H9 (cell line): ENCODE measurements at regions not wholly inside any gene's neighbourhood (a gene's known extent, or its start where the extent isn't known, plus 50 kb on each side); places are given as distances from the start of the nearest gene placed in this dataset.

ENCODE experiments used
- DNase-seq: peaks from one replicate; pipeline ENCODE4 v3.0.0-alpha.2; 2017
- H2AFZ ChIP-seq: one replicate; pipeline ENCODE4 v1.6.1; 2013; ENCODE audit warnings: mild to moderate bottlenecking, low read length, control low read depth, moderate library complexity
- H2AK5ac ChIP-seq: 2 replicates; pipeline ENCODE4 v1.6.1; 2013; ENCODE audit warnings: low read length, control low read depth, mixed read lengths; ENCODE audit not compliant: insufficient read length
- H2BK120ac ChIP-seq: one replicate; pipeline ENCODE4 v1.6.1; 2013; ENCODE audit warnings: low read depth, mild to moderate bottlenecking, low read length, control low read depth, inconsistent platforms; ENCODE audit not compliant: poor library complexity, severe bottlenecking
- H2BK12ac ChIP-seq: 2 replicates; pipeline ENCODE4 v1.6.1; 2013; ENCODE audit warnings: low read length, control low read depth, mixed read lengths, low read depth; ENCODE audit not compliant: insufficient read length
- H2BK15ac ChIP-seq: 2 replicates; pipeline ENCODE4 v1.6.1; 2013; ENCODE audit warnings: low read depth, low read length, control low read depth
- H2BK20ac ChIP-seq: one replicate; pipeline ENCODE4 v1.6.1; 2013; ENCODE audit warnings: low read depth, mild to moderate bottlenecking, low read length, control low read depth, inconsistent platforms; ENCODE audit not compliant: poor library complexity, severe bottlenecking
- H2BK5ac ChIP-seq: 2 replicates; pipeline ENCODE4 v1.6.1; 2013; ENCODE audit warnings: low read length, control low read depth, mixed read lengths; ENCODE audit not compliant: insufficient read length
- H3K14ac ChIP-seq: 2 replicates; pipeline ENCODE4 v1.6.1; 2013; ENCODE audit warnings: low read length, control low read depth; ENCODE audit not compliant: insufficient read depth
- H3K18ac ChIP-seq: 2 replicates; pipeline ENCODE4 v1.6.1; 2013; ENCODE audit warnings: low read depth, mild to moderate bottlenecking, mixed read lengths, low read length, control low read depth; ENCODE audit not compliant: insufficient read length
- H3K23ac ChIP-seq: 2 replicates; pipeline ENCODE4 v1.6.1; 2013; ENCODE audit warnings: low read length, control low read depth, mixed read lengths, low read depth; ENCODE audit not compliant: insufficient read length
- H3K23me2 ChIP-seq: 2 replicates; pipeline ENCODE4 v1.6.1; 2013; ENCODE audit warnings: low read depth, mild to moderate bottlenecking, mixed read lengths, low read length, control low read depth; ENCODE audit not compliant: insufficient read length, poor library complexity, severe bottlenecking
- H3K27ac ChIP-seq: 2 replicates; pipeline ENCODE4 v1.5.1; 2013; ENCODE audit warnings: low read length, control low read depth, mixed read lengths, low read depth; ENCODE audit not compliant: insufficient read length
- H3K27me3 ChIP-seq: 2 replicates; pipeline ENCODE4 v1.6.1; 2013; ENCODE audit warnings: low read length, control low read depth, inconsistent platforms; ENCODE audit not compliant: insufficient read depth
- H3K4ac ChIP-seq: 2 replicates; pipeline ENCODE4 v1.6.1; 2013; ENCODE audit warnings: low read depth, mild to moderate bottlenecking, control low read depth, inconsistent platforms, low read length, moderate library complexity
- H3K4me1 ChIP-seq: 2 replicates; pipeline ENCODE4 v1.6.1; 2013; ENCODE audit warnings: low read length, control low read depth, inconsistent platforms; ENCODE audit not compliant: insufficient read depth
- H3K4me2 ChIP-seq: 2 replicates; pipeline ENCODE4 v1.6.1; 2013; ENCODE audit warnings: low read length, control low read depth, mixed read lengths; ENCODE audit not compliant: insufficient read length, insufficient read depth
- H3K56ac ChIP-seq: 2 replicates; pipeline ENCODE4 v1.6.1; 2013; ENCODE audit warnings: low read depth, mild to moderate bottlenecking, mixed read lengths, low read length, control low read depth; ENCODE audit not compliant: insufficient read length
- H3K79me1 ChIP-seq: 2 replicates; pipeline ENCODE4 v1.6.1; 2013; ENCODE audit warnings: low read depth, mild to moderate bottlenecking, moderate library complexity, low read length, control low read depth, inconsistent platforms; ENCODE audit not compliant: insufficient read depth, poor library complexity, severe bottlenecking
- H3K79me2 ChIP-seq: 2 replicates; pipeline ENCODE4 v1.6.1; 2013; ENCODE audit warnings: low read length, control low read depth, inconsistent platforms; ENCODE audit not compliant: insufficient read depth
- H3K9ac ChIP-seq: 2 replicates; pipeline ENCODE4 v1.6.1; 2013; ENCODE audit warnings: low read length, control low read depth, mixed read lengths; ENCODE audit not compliant: insufficient read length; ENCODE audit errors: extremely low read depth
- H3K9me3 ChIP-seq: one replicate; pipeline ENCODE4 v1.6.1; 2013; ENCODE audit warnings: low read depth, low read length, inconsistent platforms; ENCODE audit not compliant: control insufficient read depth
- H3T11ph ChIP-seq: one replicate; pipeline ENCODE4 v1.6.1; 2013; ENCODE audit warnings: mild to moderate bottlenecking, low read length, control low read depth, inconsistent platforms
- H4K20me1 ChIP-seq: one replicate; pipeline ENCODE4 v1.6.1; 2013; ENCODE audit not compliant: control insufficient read depth, insufficient read length, insufficient read depth
- H4K5ac ChIP-seq: 2 replicates; pipeline ENCODE4 v1.6.1; 2013; ENCODE audit warnings: low read depth, mild to moderate bottlenecking, mixed read lengths, low read length, control low read depth; ENCODE audit not compliant: insufficient read length
- H4K8ac ChIP-seq: replicated peaks from 2 replicates; pipeline ENCODE4 v1.6.1; 2013; ENCODE audit warnings: low read length, control low read depth, mixed read lengths, low read depth; ENCODE audit not compliant: insufficient read length
- H4K91ac ChIP-seq: 2 replicates; pipeline ENCODE4 v1.6.1; 2013; ENCODE audit warnings: low read depth, mild to moderate bottlenecking, moderate library complexity, mixed read lengths, low read length, control low read depth; ENCODE audit not compliant: insufficient read length
- H3K27ac Mint-ChIP-seq, 3 experiments: 2 replicates in 2 of 3; 3 replicates in 1 of 3; pipeline ENCODE4 v1.8.0; 2020 to 2021; ENCODE audit warnings: mixed read lengths in 3 of 3, mild to moderate bottlenecking in 1 of 3, moderate library complexity in 1 of 3
- H3K27me3 Mint-ChIP-seq: 2 replicates; pipeline ENCODE4 v1.8.0; 2021; ENCODE audit warnings: low read depth, mild to moderate bottlenecking, moderate library complexity, mixed read lengths
- H3K36me3 Mint-ChIP-seq, 3 experiments: 2 replicates in 2 of 3; 3 replicates in 1 of 3; pipeline ENCODE4 v1.8.0; 2020 to 2021; ENCODE audit warnings: low read depth in 3 of 3, mixed read lengths in 3 of 3; ENCODE audit not compliant: insufficient read depth in 1 of 3
- H3K4me1 Mint-ChIP-seq, 2 experiments: 2 replicates each; pipeline ENCODE4 v1.8.0; 2020; ENCODE audit warnings: mixed read lengths in 2 of 2
- H3K4me3 Mint-ChIP-seq, 2 experiments: 2 replicates in 1 of 2; 3 replicates in 1 of 2; pipeline ENCODE4 v1.8.0; 2020 to 2021; ENCODE audit warnings: mild to moderate bottlenecking in 2 of 2, mixed read lengths in 2 of 2, moderate library complexity in 1 of 2
- H3K9me3 Mint-ChIP-seq, 2 experiments: 2 replicates in 1 of 2; 3 replicates in 1 of 2; pipeline ENCODE4 v1.8.0; 2020; ENCODE audit warnings: mild to moderate bottlenecking in 2 of 2, mixed read lengths in 2 of 2, moderate library complexity in 1 of 2
- CTCF ChIP-seq: fragments of 200-600 bp; sonication (generic); conservative IDR thresholded peaks from 3 replicates; pipeline ENCODE4 v1.8.0; 2021; ENCODE audit warnings: antibody characterized with exemption, mild to moderate bottlenecking
- whole genome bisulfite sequencing: extraction: QIAGEN DNeasy Blood & Tissue Kit; methylation state at CpG from one replicate; pipeline ENCODE4 v1.1.7; 2013; ENCODE audit warnings: missing lambda C conversion rate, low lambda C conversion rate, mixed read lengths; ENCODE audit not compliant: insufficient read length; ENCODE audit errors: extremely low coverage; 5-methylcytosine and 5-hydroxymethylcytosine counted together

- TF ChIP-seq CTCF: no peak
- Histone ChIP-seq H3K27ac (no peak overlapping the region), H2BK20ac (no peak overlapping the region), H3K79me2 (no peaks in the 10 kb centered on the region), H2BK5ac (no peak overlapping the region), H3K4me2 (no peak overlapping the region), H3K27me3 (no peaks in the 10 kb centered on the region), H2AK5ac (no peak overlapping the region), H3K79me1 (no peaks in the 10 kb centered on the region), H2BK120ac (no peak overlapping the region), H3K18ac (no peak overlapping the region), H2BK15ac (no peak overlapping the region), H3K23me2 (no peaks in the 10 kb centered on the region), H3K9ac (no peak overlapping the region), H2BK12ac (no peak overlapping the region), H3K14ac (no peak overlapping the region), H4K8ac (no peak overlapping the region), H2AFZ (no peak overlapping the region), H3T11ph (no peak overlapping the region), H3K56ac (no peak overlapping the region), H3K23ac (no peak overlapping the region), H3K4me1 (no peaks in the 10 kb centered on the region), H4K91ac (no peak overlapping the region), H4K20me1 (no peaks in the 10 kb centered on the region), H3K4ac (no peak overlapping the region), H4K5ac (no peak overlapping the region), H3K9me3 (no peaks in the 10 kb centered on the region)
- peaks cover 7% of the 10 kb centered on the region for H3K27me3 Mint-ChIP-seq
- no peak overlapping the region for H3K4me3 Mint-ChIP-seq
- no peak for DNase-seq
- H3K27ac Mint-ChIP-seq: no peak overlapping the region
- peaks cover 0 to 1% (median 0%) of the 10 kb centered on the region in 3 experiments; a peak in 1 of 7 replicates for H3K36me3 Mint-ChIP-seq
- peaks cover 2 to 7% of the 10 kb centered on the region in 2 experiments; a peak in 3 of 5 replicates for H3K9me3 Mint-ChIP-seq
- peaks cover 2 to 6% of the 10 kb centered on the region in 2 experiments for H3K4me1 Mint-ChIP-seq
- no CpG with 5 or more reads among the region's 5 CpGs for WGBS
Measured at GRCh38 chr11:112367895-112368294, 107.2 kb upstream of the PLET1 start.
